ENCODE measurements at regions not wholly inside any gene's neighbourhood (a gene's known extent, or its start where the extent isn't known, plus 50 kb on each side); places are given as distances from the start of the nearest gene placed in this dataset.

- TF ChIP-seq, protein P1, sequence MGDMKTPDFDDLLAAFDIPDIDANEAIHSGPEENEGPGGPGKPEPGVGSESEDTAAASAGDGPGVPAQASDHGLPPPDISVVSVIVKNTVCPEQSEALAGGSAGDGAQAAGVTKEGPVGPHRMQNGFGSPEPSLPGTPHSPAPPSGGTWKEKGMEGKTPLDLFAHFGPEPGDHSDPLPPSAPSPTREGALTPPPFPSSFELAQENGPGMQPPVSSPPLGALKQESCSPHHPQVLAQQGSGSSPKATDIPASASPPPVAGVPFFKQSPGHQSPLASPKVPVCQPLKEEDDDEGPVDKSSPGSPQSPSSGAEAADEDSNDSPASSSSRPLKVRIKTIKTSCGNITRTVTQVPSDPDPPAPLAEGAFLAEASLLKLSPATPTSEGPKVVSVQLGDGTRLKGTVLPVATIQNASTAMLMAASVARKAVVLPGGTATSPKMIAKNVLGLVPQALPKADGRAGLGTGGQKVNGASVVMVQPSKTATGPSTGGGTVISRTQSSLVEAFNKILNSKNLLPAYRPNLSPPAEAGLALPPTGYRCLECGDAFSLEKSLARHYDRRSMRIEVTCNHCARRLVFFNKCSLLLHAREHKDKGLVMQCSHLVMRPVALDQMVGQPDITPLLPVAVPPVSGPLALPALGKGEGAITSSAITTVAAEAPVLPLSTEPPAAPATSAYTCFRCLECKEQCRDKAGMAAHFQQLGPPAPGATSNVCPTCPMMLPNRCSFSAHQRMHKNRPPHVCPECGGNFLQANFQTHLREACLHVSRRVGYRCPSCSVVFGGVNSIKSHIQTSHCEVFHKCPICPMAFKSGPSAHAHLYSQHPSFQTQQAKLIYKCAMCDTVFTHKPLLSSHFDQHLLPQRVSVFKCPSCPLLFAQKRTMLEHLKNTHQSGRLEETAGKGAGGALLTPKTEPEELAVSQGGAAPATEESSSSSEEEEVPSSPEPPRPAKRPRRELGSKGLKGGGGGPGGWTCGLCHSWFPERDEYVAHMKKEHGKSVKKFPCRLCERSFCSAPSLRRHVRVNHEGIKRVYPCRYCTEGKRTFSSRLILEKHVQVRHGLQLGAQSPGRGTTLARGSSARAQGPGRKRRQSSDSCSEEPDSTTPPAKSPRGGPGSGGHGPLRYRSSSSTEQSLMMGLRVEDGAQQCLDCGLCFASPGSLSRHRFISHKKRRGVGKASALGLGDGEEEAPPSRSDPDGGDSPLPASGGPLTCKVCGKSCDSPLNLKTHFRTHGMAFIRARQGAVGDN (IDR thresholded peaks at IDR 0.05): no peak
- TF ChIP-seq SREBF2 (IDR thresholded peaks at IDR 0.05; ENCODE audit: low read length) (no peak), HDAC6 (IDR thresholded peaks at IDR 0.05; ENCODE audit: unreplicated experiment) (no peak)
Observed at GRCh38 chr6:151747896-151748295, 59.6 kb upstream of the ESR1 start (continued).

GRCh38 chr6:151749341-151749740, 58.1 kb upstream of the ESR1 start:
- SMC1A ChIA-PET (ENCODE audit: uncharacterized antibody, unreplicated experiment): interaction anchor here (0.6 to 2.0 kb wide), 5 partner anchors 9 to 491 kb away, joined by 3 to 6 read pairs (median 4); no protein-coding TSS in a partner anchor
- intact Hi-C loops (cut with micrococcal nuclease; ENCODE audit: unreplicated experiment) (no loop called here), in situ Hi-C loops (cut with MboI) (no loop called here)
- no peak for FAIRE-seq
- H3K4me2 ChIP-seq (ENCODE audit: control insufficient read depth, insufficient read depth): no peak overlapping the region
- RAD21 ChIA-PET (ENCODE audit: unreplicated experiment): interaction anchor here (0.6 to 1.7 kb wide), 5 partner anchors 8 to 264 kb away, joined by 3 to 5 read pairs (median 3); no protein-coding TSS in a partner anchor
- H2AFZ ChIP-seq (ENCODE audit: control insufficient read depth, low read depth, low read length): no peak overlapping the region
- no peaks in the 10 kb centered on the region for H3K36me3 ChIP-seq (ENCODE audit: control insufficient read depth in 2 of 2, insufficient read depth in 2 of 2, low read length in 1 of 2)
- no peaks in the 10 kb centered on the region for H3K79me2 ChIP-seq (ENCODE audit: control insufficient read depth, insufficient read depth, low read length)
- 0% methylated on average over 2 of the region's 2 CpGs for WGBS (ENCODE audit: insufficient coverage, insufficient replicate concordance, low lambda C conversion rate, missing lambda C conversion rate)
- H4K20me1 ChIP-seq (ENCODE audit: control insufficient read depth, insufficient read depth): no peaks in the 10 kb centered on the region
- H3K27me3 ChIP-seq (replicated peaks in 1 of 2; ENCODE audit: control insufficient read depth in 2 of 2, insufficient read depth in 2 of 2, low read length in 1 of 2): 0 out of 4 replicates have a peak, but pooled peaks cover 0 to 6% of the 10 kb centered on the region in 2 experiments
- DNase-seq (ENCODE audit: low read depth, low spot score): no peak
- H3K4me1 ChIP-seq (ENCODE audit: control insufficient read depth, insufficient read depth, low read length): no peaks in the 10 kb centered on the region
- no peak overlapping the region for H3K9ac ChIP-seq (ENCODE audit: control insufficient read depth, insufficient read depth, low read length)
- no TSS peak for BruUV-seq (replicated peaks)
- no peak for ATAC-seq
- H3K4me3 ChIP-seq: no peak overlapping the region
- POLR2A ChIA-PET: no interaction called here
- H3K27ac ChIP-seq (ENCODE audit: control insufficient read depth, insufficient read depth): no peak overlapping the region
- no peaks in the 10 kb centered on the region for H3K9me3 ChIP-seq (replicated peaks; ENCODE audit: control insufficient read depth, insufficient read depth, low read length)
- CTCF ChIA-PET: interaction anchor here (0.9 to 1.8 kb wide), 6 partner anchors 8 to 59 kb away, joined by 3 to 8 read pairs (median 4); no protein-coding TSS in a partner anchor
- TF ChIP-seq SIX5 (IDR thresholded peaks at IDR 0.05; ENCODE audit: low read depth, low read length, severe bottlenecking) (no peak), CREM (IDR thresholded peaks at IDR 0.05; ENCODE audit: low read depth) (no peak), JUND (IDR thresholded peaks at IDR 0.05; ENCODE audit: low read depth, low read length) (no peak), ATF2 (IDR thresholded peaks at IDR 0.05; ENCODE audit: low read length) (no peak), YBX1 (IDR thresholded peaks at IDR 0.05) (no peak), MYC (IDR thresholded peaks at IDR 0.05; ENCODE audit: insufficient read depth, insufficient read length, insufficient replicate concordance, low read length, severe bottlenecking) (no peak), EZH2 (IDR thresholded peaks at IDR 0.05; ENCODE audit: borderline replicate concordance, control insufficient read depth, low read depth, low read length) (no peak), SUZ12 (IDR thresholded peaks at IDR 0.05; ENCODE audit: unreplicated experiment) (no peak), PBX3 (IDR thresholded peaks at IDR 0.05; ENCODE audit: insufficient replicate concordance, low read depth, low read length) (no peak), HDAC2 (IDR thresholded peaks at IDR 0.05) (no peak)
- TF ChIP-seq, protein P2, sequence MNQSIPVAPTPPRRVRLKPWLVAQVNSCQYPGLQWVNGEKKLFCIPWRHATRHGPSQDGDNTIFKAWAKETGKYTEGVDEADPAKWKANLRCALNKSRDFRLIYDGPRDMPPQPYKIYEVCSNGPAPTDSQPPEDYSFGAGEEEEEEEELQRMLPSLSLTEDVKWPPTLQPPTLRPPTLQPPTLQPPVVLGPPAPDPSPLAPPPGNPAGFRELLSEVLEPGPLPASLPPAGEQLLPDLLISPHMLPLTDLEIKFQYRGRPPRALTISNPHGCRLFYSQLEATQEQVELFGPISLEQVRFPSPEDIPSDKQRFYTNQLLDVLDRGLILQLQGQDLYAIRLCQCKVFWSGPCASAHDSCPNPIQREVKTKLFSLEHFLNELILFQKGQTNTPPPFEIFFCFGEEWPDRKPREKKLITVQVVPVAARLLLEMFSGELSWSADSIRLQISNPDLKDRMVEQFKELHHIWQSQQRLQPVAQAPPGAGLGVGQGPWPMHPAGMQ (IDR thresholded peaks at IDR 0.05; ENCODE audit: borderline replicate concordance): no peak

Measured in GM12878 (cell line).